Activated CD4-positive, alpha-beta T cell treated with anti-CD3 and anti-CD28 coated beads, Interleukin-2, Interleukin-6, amounts not matched to agents 100 ng/mL and 50 ng/mL, durations not matched to agents 16 hours and 8 hours (primary cell): ENCODE measurements at regions not wholly inside any gene's neighbourhood (a gene's known extent, or its start where the extent isn't known, plus 50 kb on each side); places are given as distances from the start of the nearest gene placed in this dataset.
"Not testable (repeated sequence)": the region's sequence is repeated elsewhere in the genome, so short reads cannot be mapped to it uniquely, and the experiment has no call there.

Experiments used
- DNase-seq: peaks from one replicate; pipeline ENCODE4 v3.0.0-alpha.2; 2020

DNA sequence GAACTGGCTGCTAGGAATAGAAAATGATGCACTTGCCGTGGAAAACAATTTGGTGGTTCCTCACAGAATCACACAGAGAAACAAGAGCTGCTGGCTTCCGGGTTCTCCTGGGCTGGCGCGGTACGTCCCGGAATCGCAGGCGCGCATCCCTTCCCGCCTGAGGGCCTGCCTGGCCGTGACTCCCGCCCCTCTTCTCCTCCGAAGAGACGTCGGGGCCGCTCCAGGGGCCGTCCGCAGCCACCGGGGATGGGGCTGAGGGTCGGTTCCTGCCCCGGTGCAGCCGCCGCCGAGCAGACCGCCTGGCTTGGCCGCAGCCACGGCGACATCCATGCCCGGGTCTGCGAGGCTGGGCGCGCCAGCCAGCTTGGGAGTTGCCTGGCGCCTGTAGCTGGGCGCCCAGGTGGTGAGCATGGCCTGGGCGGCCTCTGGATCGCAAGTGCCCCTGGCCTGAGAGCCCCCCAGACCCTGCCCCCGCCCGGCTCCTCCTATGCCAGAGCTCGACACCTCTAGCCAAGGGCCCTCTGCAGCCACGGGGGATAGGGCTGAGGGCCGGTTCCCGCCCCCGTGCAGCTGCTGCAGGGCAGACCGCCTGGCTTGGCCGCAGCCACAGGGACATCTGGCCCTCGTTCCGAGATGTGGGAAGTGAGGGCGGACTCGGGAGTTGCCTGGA lies 83.9 kb upstream of the ZNG1F start:
- peak; percentile 51 for DNase-seq

DNA sequence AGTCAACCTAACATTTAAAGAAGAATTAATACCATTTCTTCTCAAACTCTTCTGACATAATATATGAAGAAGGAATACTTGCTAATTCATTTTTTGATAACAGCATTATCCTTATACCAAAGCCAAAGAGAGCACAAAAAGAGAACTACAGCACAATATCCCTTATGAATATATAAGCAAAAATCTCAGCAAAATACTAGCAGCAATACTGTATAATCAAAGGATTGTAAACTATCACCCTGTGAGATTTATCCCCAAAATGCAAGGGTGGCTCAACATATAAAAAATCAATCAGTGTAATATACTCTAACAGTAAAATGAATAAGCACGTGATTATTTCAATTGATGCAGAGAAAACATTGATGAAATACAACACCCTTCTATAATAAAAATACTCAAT lies 81.9 kb upstream of the ZNG1F start:
- DNase-seq, result not testable (repeated sequence)

DNA sequence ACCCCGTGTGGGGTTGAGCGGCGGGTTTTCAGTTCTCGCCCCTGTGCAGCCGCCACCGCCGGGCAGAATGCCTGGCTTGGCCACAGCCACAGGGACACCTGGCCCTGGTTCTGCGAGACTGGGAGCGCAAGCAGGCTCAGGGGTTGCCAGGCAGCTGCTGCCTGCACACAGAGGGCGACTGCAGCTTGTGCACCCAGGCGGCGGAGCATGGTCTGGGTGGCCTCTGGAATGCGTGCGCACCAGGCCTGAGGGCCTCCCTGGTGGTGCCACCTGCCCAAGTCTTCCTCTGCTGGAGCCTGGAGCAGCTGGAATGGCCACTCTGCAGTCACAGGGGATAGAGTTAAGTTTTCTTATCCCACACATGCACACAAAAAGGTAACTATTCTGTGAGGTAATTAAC lies 80.4 kb upstream of the ZNG1F start:
- DNase-seq, result not testable (repeated sequence)

DNA sequence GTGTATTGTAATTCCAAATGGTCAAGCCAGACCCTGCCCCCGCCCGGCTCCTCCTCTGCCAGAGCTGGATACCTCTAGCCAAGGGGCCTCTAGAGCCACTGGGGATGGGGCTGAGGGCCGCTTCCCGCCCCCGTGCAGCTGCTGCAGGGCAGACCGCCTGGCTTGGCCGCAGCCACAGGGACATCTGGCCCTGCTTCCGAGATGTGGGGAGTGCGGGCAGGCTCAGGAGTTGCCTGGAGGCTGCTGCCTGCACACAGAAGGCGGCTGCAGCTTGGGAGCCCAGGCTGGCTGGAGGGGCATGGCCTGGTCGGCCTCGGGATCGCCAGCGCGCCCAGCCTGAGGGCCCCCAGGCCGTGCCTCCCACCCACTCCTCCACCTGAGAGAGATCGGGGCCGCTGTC lies 79.9 kb upstream of the ZNG1F start:
- DNase-seq, result not testable (repeated sequence)

- DNase-seq, result not testable (repeated sequence)
Measured at GRCh38 chr9:41266602-41267001, 77.5 kb upstream of the ZNG1F start.

- not testable (repeated sequence) for DNase-seq
Measured at GRCh38 chr9:41266000-41266399, 76.9 kb upstream of the ZNG1F start.

DNA sequence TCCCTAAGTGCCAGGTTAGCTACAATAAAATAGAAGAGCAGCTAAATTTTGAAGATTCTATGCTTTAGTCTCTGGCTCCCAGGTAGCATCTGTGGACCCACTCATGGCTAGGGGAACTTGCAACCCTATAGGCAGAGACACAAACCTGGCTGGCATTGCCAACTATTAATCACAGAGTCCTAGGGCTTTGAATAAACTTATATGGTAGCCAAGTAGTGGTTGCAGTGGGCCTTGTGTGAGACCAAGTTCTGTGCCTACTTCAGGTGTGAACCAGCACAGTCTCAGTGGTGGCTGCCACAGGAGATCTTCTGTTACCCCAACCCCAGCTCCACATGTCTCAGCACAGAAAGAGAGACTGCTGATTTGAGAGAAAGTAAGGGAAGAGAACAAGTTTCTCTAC lies 62.9 kb upstream of the ZNG1F start:
- DNase-seq, result not testable (repeated sequence)

GRCh38 chr9:41251101-41251500 lies 62.0 kb upstream of the ZNG1F start:
- DNase-seq, result not testable (repeated sequence)

- DNase-seq, result not testable (repeated sequence)
Measured at GRCh38 chr9:41246702-41247101, 57.6 kb upstream of the ZNG1F start.
